MM.1S (cell line): ENCODE measurements at regions not wholly inside any gene's neighbourhood (a gene's known extent, or its start where the extent isn't known, plus 50 kb on each side); places are given as distances from the start of the nearest gene placed in this dataset.

Experiments used
- DNase-seq: peaks from one replicate; pipeline ENCODE4 v3.0.0-alpha.2; 2015
- H2AFZ ChIP-seq: fragments of 300-600 bp; sonication (generic); 2 replicates; pipeline ENCODE4 v1.6.0; 2016; ENCODE audit warnings: antibody characterized with exemption, low read length
- H3F3A ChIP-seq: fragments of 300-600 bp; sonication (generic); 2 replicates; pipeline ENCODE4 v1.6.1; 2016; ENCODE audit warnings: mild to moderate bottlenecking, antibody characterized with exemption, low read length, moderate library complexity, mixed read lengths; ENCODE audit not compliant: insufficient read depth
- H3K27ac ChIP-seq: fragments of 300-600 bp; sonication (generic); 2 replicates; pipeline ENCODE4 v1.5.1; 2016; ENCODE audit warnings: mild to moderate bottlenecking, low read length
- H3K27me3 ChIP-seq: fragments of 300-600 bp; sonication (generic); replicated peaks from 2 replicates; pipeline ENCODE4 v1.6.0; 2016; ENCODE audit warnings: low read length; ENCODE audit not compliant: insufficient read depth
- H3K36me3 ChIP-seq: fragments of 300-600 bp; sonication (generic); replicated peaks from 2 replicates; pipeline ENCODE4 v1.6.1; 2016; ENCODE audit warnings: mild to moderate bottlenecking, low read length, mixed read lengths; ENCODE audit not compliant: insufficient read depth
- H3K4me1 ChIP-seq: fragments of 300-600 bp; sonication (generic); 2 replicates; pipeline ENCODE4 v1.6.1; 2016; ENCODE audit warnings: low read length, mixed read lengths
- H3K4me2 ChIP-seq: fragments of 300-600 bp; sonication (generic); 2 replicates; pipeline ENCODE4 v1.6.0; 2016; ENCODE audit warnings: low read depth, low read length
- H3K4me3 ChIP-seq: fragments of 300-600 bp; sonication (generic); 2 replicates; pipeline ENCODE4 v1.5.1; 2016; ENCODE audit warnings: low read length, mixed read lengths
- H3K79me2 ChIP-seq: fragments of 300-600 bp; sonication (generic); 2 replicates; pipeline ENCODE4 v1.6.1; 2016; ENCODE audit warnings: mixed run types, low read length, mixed read lengths
- H3K9ac ChIP-seq: fragments of 300-600 bp; sonication (generic); 2 replicates; pipeline ENCODE4 v1.6.1; 2016; ENCODE audit warnings: low read length, mixed read lengths
- H3K9me2 ChIP-seq: fragments of 300-600 bp; sonication (generic); replicated peaks from 2 replicates; pipeline ENCODE4 v1.6.1; 2016; ENCODE audit warnings: mild to moderate bottlenecking, low read length, mixed read lengths; ENCODE audit not compliant: insufficient read depth
- H3K9me3 ChIP-seq: fragments of 300-600 bp; sonication (generic); replicated peaks from 2 replicates; pipeline ENCODE4 v1.6.1; 2016; ENCODE audit warnings: mild to moderate bottlenecking, low read length, mixed read lengths; ENCODE audit not compliant: insufficient read depth
- H4K20me1 ChIP-seq: fragments of 300-600 bp; sonication (generic); 2 replicates; pipeline ENCODE4 v1.6.1; 2016; ENCODE audit warnings: mild to moderate bottlenecking, low read length, moderate library complexity, mixed read lengths; ENCODE audit not compliant: insufficient read depth
- EZH2 ChIP-seq: fragments of 300-600 bp; sonication (generic); optimal IDR thresholded peaks from 2 replicates; pipeline ENCODE3; 2017; ENCODE audit warnings: low read depth, mild to moderate bottlenecking, antibody characterized with exemption, low read length, mixed read lengths
- EZH2phosphoT487 ChIP-seq: fragments of 300-600 bp; sonication (generic); IDR thresholded peaks from 2 replicates; pipeline ENCODE4 v1.6.1; 2018; ENCODE audit warnings: antibody characterized with exemption, low read length
- TF ChIP-seq, protein P1 (sequence below): fragments of 300-600 bp; sonication (generic); IDR thresholded peaks from 2 replicates; pipeline ENCODE4 v1.5.1; 2016; ENCODE audit warnings: antibody characterized with exemption, low read length, mixed read lengths

DNA sequence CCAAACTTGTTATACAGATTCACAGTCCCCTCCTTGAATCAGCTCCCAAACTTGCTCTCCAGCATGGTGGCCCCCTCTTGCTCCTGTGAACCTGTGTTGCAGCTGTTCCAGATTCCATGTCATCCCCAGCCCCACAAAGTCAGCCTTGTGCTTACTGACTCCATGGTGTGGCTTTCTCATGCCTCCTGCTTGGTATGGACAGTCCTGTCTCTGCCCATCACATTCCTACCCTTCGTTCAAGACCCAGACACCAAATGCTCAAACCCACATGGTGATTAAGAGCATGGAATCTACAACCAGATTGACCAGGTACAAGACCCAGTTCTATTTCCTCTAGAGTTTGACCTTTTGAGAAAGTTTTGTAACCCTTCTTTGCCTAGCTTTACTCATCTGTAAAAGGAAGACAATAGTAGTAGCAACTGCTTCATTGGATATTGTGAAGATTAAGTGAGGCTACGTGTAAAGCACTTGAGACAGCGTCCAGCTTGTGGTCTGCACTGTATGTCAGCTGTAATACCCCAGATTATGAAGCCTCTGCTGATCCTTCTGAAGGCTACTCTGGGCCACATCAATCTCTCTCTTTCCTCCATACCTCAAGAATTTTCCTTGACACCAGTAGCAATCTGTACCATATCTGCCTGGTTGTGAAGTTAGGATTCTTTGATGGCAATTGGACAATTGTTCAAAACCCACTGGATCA, 146.4 kb upstream of the HAAO start:
- Histone ChIP-seq H3K36me3 (no peaks in the 10 kb centered on the region), H3F3A (no peaks in the 10 kb centered on the region), H3K9ac (no peak overlapping the region), H3K27ac (no peak overlapping the region), H3K4me2 (no peak overlapping the region), H3K79me2 (no peaks in the 10 kb centered on the region), H3K9me3 (no peaks in the 10 kb centered on the region), H3K27me3 (no peaks in the 10 kb centered on the region), H4K20me1 (no peaks in the 10 kb centered on the region), H2AFZ (no peak overlapping the region), H3K9me2 (no peaks in the 10 kb centered on the region), H3K4me3 (no peak overlapping the region), H3K4me1 (no peaks in the 10 kb centered on the region)
- DNase-seq = no peak
- TF ChIP-seq, protein P1, sequence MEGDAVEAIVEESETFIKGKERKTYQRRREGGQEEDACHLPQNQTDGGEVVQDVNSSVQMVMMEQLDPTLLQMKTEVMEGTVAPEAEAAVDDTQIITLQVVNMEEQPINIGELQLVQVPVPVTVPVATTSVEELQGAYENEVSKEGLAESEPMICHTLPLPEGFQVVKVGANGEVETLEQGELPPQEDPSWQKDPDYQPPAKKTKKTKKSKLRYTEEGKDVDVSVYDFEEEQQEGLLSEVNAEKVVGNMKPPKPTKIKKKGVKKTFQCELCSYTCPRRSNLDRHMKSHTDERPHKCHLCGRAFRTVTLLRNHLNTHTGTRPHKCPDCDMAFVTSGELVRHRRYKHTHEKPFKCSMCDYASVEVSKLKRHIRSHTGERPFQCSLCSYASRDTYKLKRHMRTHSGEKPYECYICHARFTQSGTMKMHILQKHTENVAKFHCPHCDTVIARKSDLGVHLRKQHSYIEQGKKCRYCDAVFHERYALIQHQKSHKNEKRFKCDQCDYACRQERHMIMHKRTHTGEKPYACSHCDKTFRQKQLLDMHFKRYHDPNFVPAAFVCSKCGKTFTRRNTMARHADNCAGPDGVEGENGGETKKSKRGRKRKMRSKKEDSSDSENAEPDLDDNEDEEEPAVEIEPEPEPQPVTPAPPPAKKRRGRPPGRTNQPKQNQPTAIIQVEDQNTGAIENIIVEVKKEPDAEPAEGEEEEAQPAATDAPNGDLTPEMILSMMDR = no peak
- TF ChIP-seq EZH2 (no peak), EZH2phosphoT487 (no peak)

DNA sequence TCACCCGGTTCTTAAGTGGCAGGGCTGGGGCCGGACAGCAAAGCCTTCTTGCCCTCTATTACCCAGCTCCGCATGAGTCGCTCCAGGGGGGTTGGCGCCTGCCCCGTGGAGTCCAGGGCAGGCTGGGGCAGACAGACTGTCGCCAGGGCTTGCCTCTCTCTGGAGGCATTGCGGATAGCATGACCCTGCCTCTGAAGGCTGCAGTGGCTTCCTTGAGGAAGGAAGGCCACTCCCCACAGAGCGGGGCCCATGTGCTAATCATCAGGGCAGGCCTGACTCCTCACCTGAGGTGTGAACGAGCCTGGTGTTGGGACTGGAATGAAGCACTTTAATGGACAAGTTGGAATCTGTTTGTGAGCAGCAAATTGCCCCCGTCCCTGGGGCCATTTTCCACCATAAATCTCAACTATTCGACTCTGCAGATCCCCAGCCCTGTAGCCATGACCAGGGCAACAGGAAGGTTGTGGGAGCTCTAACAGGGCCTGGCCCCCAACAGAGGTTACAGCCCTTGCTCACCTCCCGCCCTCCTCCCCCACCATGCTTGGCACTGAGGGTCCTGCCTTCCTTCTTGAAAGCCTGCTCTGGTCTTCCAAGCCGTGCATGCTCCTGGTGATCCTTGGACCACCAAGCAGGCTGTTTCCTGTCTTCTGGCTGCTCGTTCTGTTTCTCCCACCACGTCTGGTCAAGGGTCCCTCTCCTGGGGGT, 144.9 kb upstream of the HAAO start:
- H3F3A ChIP-seq = no peaks in the 10 kb centered on the region
- no peak overlapping the region for H3K9ac ChIP-seq
- no peaks in the 10 kb centered on the region for H3K9me2 ChIP-seq
- no peak overlapping the region for H3K4me3 ChIP-seq
- H3K79me2 ChIP-seq = no peaks in the 10 kb centered on the region
- no peaks in the 10 kb centered on the region for H4K20me1 ChIP-seq
- no peaks in the 10 kb centered on the region for H3K27me3 ChIP-seq
- H3K27ac ChIP-seq = no peak overlapping the region
- no peaks in the 10 kb centered on the region for H3K9me3 ChIP-seq
- H3K4me2 ChIP-seq = no peak overlapping the region
- no peaks in the 10 kb centered on the region for H3K4me1 ChIP-seq
- no peaks in the 10 kb centered on the region for H3K36me3 ChIP-seq
- no peak overlapping the region for H2AFZ ChIP-seq
- no peak for DNase-seq
- TF ChIP-seq EZH2 (no peak), EZH2phosphoT487 (no peak)
- TF ChIP-seq, protein P1 = no peak

DNA sequence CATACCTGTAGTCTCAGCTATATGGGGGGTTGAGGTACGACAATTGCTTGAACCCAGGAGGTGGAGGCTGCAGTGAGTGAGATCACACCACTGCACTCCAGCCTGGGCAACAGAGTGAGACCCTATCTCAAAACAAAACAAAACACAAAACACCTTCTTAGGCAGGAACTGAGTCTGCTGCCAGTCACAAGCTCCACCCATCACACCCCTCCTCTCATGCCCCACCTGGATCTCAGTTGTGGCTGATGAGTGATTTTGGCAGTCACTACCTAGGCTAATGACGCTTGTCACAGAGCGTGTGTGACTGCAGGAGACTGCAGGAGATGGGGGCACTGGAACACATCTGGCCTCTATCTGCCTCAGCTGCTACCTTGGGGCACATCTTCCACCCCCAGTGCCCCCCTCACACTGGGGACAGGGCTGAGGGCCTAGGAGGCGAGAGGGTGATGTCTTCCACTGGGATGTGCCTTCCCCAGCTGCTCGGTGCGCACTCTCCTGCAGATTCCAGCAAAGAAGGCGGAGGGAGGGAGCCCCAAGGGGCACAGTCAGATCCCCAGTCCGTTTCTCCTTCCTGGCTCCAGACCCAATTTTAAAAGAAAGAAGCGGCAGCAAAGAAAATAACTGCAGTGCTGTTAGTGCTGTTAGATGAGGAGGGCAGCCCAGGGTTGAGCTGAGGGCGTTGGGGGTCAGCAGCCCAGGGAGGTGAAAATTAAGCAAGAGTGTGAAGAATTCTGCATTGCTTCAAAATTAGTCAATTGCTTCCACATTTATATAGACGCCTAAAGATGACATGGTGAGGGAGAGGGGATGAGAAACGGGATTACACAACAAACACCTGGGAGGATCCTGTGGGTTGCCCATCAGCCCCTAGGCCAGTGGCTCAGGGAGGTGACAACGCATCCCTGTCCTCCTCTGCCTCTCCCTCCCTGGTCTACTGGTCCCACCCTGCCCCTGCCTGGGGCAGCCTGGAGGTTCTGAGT, 143.6 kb upstream of the HAAO start:
- H2AFZ ChIP-seq = no peak overlapping the region
- no peaks in the 10 kb centered on the region for H3K4me1 ChIP-seq
- TF ChIP-seq, protein P1 = no peak
- no peak for TF ChIP-seq EZH2phosphoT487
- no peak for TF ChIP-seq EZH2

More for the DNA sequence above, 143.6 kb upstream of the HAAO start:
- H3K4me3 ChIP-seq = no peak overlapping the region
- H3K36me3 ChIP-seq = no peaks in the 10 kb centered on the region
- H3K27ac ChIP-seq = no peak overlapping the region
- no peaks in the 10 kb centered on the region for H3K27me3 ChIP-seq
- H3F3A ChIP-seq = no peaks in the 10 kb centered on the region
- no peaks in the 10 kb centered on the region for H4K20me1 ChIP-seq
- DNase-seq = no peak
- no peak overlapping the region for H3K4me2 ChIP-seq
- no peaks in the 10 kb centered on the region for H3K79me2 ChIP-seq
- H3K9ac ChIP-seq = no peak overlapping the region
- H3K9me3 ChIP-seq = no peaks in the 10 kb centered on the region
- H3K9me2 ChIP-seq = no peaks in the 10 kb centered on the region
